Body of pancreas (tissue), 4 donors: ENCODE measurements at regions not wholly inside any gene's neighbourhood (a gene's known extent, or its start where the extent isn't known, plus 50 kb on each side); places are given as distances from the start of the nearest gene placed in this dataset.

Source experiments
- ATAC-seq: fragments of 150-250 bp; one replicate; pipeline ENCODE4 v1.9.1; 2016
- DNase-seq, 4 donors: peaks; one replicate each; pipeline ENCODE4 v3.0.0-alpha.2; 2019
- H3K27ac ChIP-seq, 4 donors: fragments of 200-600 bp; sonication (generic); 1 replicate in 3 of 4; 2 replicates in 1 of 4; pipeline versions ENCODE4 v1.5.1 to v1.6.1; 2016 to 2019; ENCODE audit warnings: mild to moderate bottlenecking in 1 of 4, mixed read lengths in 1 of 4, moderate library complexity in 1 of 4
- H3K27me3 ChIP-seq, 2 donors: fragments of 200-600 bp; sonication (generic); one replicate each; pipeline ENCODE4 v1.6.0; 2016; ENCODE audit warnings: mild to moderate bottlenecking in 1 of 2
- H3K36me3 ChIP-seq, 2 donors: fragments of 200-600 bp; sonication (generic); replicated peaks in 1 of 2; 2 replicates each; pipeline ENCODE4 v1.5.1; 2016; ENCODE audit warnings: low read depth in 2 of 2; ENCODE audit not compliant: insufficient read depth in 1 of 2
- H3K4me1 ChIP-seq: fragments of 200-600 bp; sonication (generic); one replicate; pipeline ENCODE4 v1.6.0; 2016
- H3K4me3 ChIP-seq, 2 donors: fragments of 200-600 bp; sonication (generic); 1 replicate in 1 of 2; 2 replicates in 1 of 2; pipeline ENCODE4 v1.5.1; 2016 to 2019
- H3K9me3 ChIP-seq, 3 donors: fragments of 200-600 bp; sonication (generic); 1 replicate in 2 of 3; 2 replicates in 1 of 3; pipeline ENCODE4 v1.5.1; 2016
- CTCF ChIP-seq, 7 experiments: fragments of 450-650 bp in 4 of 7; fragments of 200-600 bp in 3 of 7; sonication (generic) in 3 of 7; IDR thresholded peaks; one replicate each; pipeline ENCODE4 v1.5.1; 2016 to 2019; ENCODE audit warnings: antibody characterized with exemption in 7 of 7
- POLR2A ChIP-seq, 3 donors: fragments of 450-650 bp; IDR thresholded peaks; one replicate each; pipeline ENCODE4 v1.6.1; 2016; ENCODE audit warnings: antibody characterized with exemption in 3 of 3, mild to moderate bottlenecking in 2 of 3
- WGBS, 2 donors: methylation state at CpG; one replicate each; pipeline ENCODE4 v1.1.5; 2017; 5-methylcytosine and 5-hydroxymethylcytosine counted together
- intact Hi-C: fragments of 100-400 bp; cut with DNase I; formaldehyde crosslinking; loops from one replicate; pipeline ENCODE4 v1.15.1; 2023

GRCh38 chr7:157482025-157482424 lies 145.2 kb downstream of the DNAJB6 start:
- WGBS, 2 donors, result 79% methylated on average over 8 of the region's 8 CpGs

GRCh38 chr7:157482517-157483087 lies 145.8 kb downstream of the DNAJB6 start:
- WGBS, 2 donors, result 46 to 48% methylated on average over 5 to 6 of the region's 7 CpGs
- no peaks in the 10 kb centered on the region for H3K36me3 ChIP-seq
- ATAC-seq (no peak), DNase-seq (peak in 1 of 4 donors; percentile 1)
- TF ChIP-seq CTCF (IDR thresholded peaks at IDR 0.05) (no peak), POLR2A (IDR thresholded peaks at IDR 0.05) (no peak)
- H3K4me3 ChIP-seq, result no peak overlapping the region
- no peaks in the 10 kb centered on the region for H3K27me3 ChIP-seq
- H3K9me3 ChIP-seq, result no peaks in the 10 kb centered on the region
- intact Hi-C loops, result no loop called here
- H3K4me1 ChIP-seq, result no peaks in the 10 kb centered on the region
- H3K27ac ChIP-seq, result no peak overlapping the region

More at GRCh38 chr7:157482025-157482424, 145.2 kb downstream of the DNAJB6 start:
- Histone ChIP-seq H3K36me3 (no peaks in the 10 kb centered on the region), H3K4me3 (no peak overlapping the region), H3K4me1 (no peaks in the 10 kb centered on the region), H3K9me3 (no peaks in the 10 kb centered on the region), H3K27ac (no peak overlapping the region), H3K27me3 (no peaks in the 10 kb centered on the region)
- DNase-seq, result no peak
- ATAC-seq, result no peak
- intact Hi-C loops, result no loop called here
- no peak for TF ChIP-seq POLR2A (IDR thresholded peaks at IDR 0.05)
- TF ChIP-seq CTCF (IDR thresholded peaks at IDR 0.05), result no peak

GRCh38 chr7:157483515-157483914 lies 146.7 kb downstream of the DNAJB6 start:
- WGBS, 2 donors, result 72 to 73% methylated on average over 18 to 26 of the region's 27 CpGs

GRCh38 chr7:157483971-157484410 lies 147.2 kb downstream of the DNAJB6 start:
- Histone ChIP-seq H3K36me3 (no peaks in the 10 kb centered on the region), H3K27ac (no peak overlapping the region), H3K9me3 (no peaks in the 10 kb centered on the region), H3K4me3 (no peak overlapping the region), H3K4me1 (no peaks in the 10 kb centered on the region), H3K27me3 (no peaks in the 10 kb centered on the region)
- ATAC-seq (no peak), DNase-seq (peak in 1 of 4 donors; percentile 6)
- intact Hi-C loops, result no loop called here
- 77 to 91% methylated on average over 8 to 11 of the region's 11 CpGs for WGBS, 2 donors
- TF ChIP-seq CTCF (IDR thresholded peaks at IDR 0.05) (no peak), POLR2A (IDR thresholded peaks at IDR 0.05) (no peak)

More at GRCh38 chr7:157483515-157483914, 146.7 kb downstream of the DNAJB6 start:
- intact Hi-C loops, result no loop called here
- H3K27me3 ChIP-seq, result no peaks in the 10 kb centered on the region
- DNase-seq (peak in 1 of 4 donors; percentile 8), ATAC-seq (no peak)
- H3K27ac ChIP-seq, result no peak overlapping the region
- H3K9me3 ChIP-seq, result no peaks in the 10 kb centered on the region
- H3K4me1 ChIP-seq, result no peaks in the 10 kb centered on the region
- H3K4me3 ChIP-seq, result no peak overlapping the region
- no peaks in the 10 kb centered on the region for H3K36me3 ChIP-seq
- TF ChIP-seq POLR2A (IDR thresholded peaks at IDR 0.05) (no peak), CTCF (IDR thresholded peaks at IDR 0.05) (no peak)
